ENCODE measurements at regions not wholly inside any gene's neighbourhood (a gene's known extent, or its start where the extent isn't known, plus 50 kb on each side); places are given as distances from the start of the nearest gene placed in this dataset.

DNA sequence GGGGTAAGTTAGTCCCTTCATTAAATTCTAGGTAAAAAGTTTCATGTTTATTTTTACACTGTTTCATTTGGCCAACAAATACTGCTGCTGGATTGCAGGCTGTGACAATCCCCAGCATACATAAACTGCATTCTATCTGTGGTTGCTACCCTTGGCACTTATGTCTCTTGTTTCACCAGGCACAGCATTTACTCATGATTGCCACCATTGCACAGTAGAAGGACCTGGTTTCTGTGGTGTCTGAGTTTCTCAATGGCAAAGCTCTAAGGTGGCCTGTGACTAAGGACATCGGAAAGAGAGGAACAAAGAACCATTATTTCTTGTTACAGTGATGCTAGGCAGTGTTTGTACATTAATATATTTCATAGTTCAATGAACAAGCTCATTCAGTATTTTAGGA, 878.4 kb upstream of the NEGR1 start:
- Histone ChIP-seq H3K9me3 (no peaks in the 10 kb centered on the region), H3K27ac (no peak overlapping the region), H3K4me3 (no peak overlapping the region), H3K4me1 (ENCODE audit: control insufficient read depth in 1 of 2, low read depth in 2 of 2) (no peaks in the 10 kb centered on the region), H3K36me3 (no peaks in the 10 kb centered on the region), H3K27me3 (replicated peaks; ENCODE audit: insufficient read depth) (no peaks in the 10 kb centered on the region)
- ATAC-seq (ENCODE audit: insufficient number of reproducible peaks, low FRiP score, low read depth): no peak
- DNase-seq (ENCODE audit: low spot score): no peak
- TF ChIP-seq CTCF (IDR thresholded peaks at IDR 0.05): no peak

DNA sequence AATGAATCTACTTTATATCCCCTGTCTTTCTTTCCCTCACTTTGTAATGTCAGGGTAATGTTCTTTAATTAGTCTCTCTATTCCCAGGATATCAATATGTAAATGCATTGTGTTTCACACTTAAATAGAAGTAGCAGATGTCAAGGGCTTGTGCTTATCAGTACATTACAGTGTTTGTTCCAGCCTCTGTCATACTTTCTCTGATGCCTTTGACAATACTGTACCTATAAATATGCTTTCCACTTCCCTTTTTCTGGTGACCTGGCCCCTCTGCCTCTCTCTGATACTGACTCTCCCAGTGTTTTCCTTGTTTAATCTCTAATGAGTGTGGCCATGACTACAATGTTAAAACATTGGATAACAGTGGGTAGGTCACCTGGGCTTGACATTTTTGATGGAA, 862.0 kb upstream of the NEGR1 start:
- H3K27me3 ChIP-seq (replicated peaks; ENCODE audit: insufficient read depth): no peaks in the 10 kb centered on the region
- DNase-seq (ENCODE audit: low spot score) (no peak), ATAC-seq (ENCODE audit: insufficient number of reproducible peaks, low FRiP score, low read depth) (no peak)
- no peak overlapping the region for H3K4me3 ChIP-seq
- no peak overlapping the region for H3K27ac ChIP-seq
- H3K36me3 ChIP-seq: no peaks in the 10 kb centered on the region
- no peak for TF ChIP-seq CTCF (IDR thresholded peaks at IDR 0.05)
- no peaks in the 10 kb centered on the region for H3K4me1 ChIP-seq (ENCODE audit: control insufficient read depth in 1 of 2, low read depth in 2 of 2)
- H3K9me3 ChIP-seq: no peaks in the 10 kb centered on the region

DNA sequence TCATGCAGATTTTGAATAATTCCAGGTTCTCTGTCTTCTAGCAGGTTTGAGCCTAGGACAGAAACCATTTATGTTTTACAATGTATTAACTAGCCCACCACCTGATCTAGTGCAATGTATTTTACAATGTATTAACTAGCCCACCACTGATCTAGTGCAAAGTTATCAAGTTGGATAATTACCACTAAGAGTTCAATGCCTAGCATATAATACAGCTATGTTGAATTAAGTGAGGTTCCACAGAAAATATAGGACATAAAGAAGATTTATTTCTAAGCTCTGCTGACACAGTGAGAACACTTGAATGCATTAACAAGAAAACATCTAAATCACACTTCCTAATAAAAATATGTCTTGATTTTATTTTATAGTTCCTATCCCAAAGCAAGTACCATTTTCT, 854.6 kb upstream of the NEGR1 start:
- no peak overlapping the region for H3K27ac ChIP-seq
- no peaks in the 10 kb centered on the region for H3K27me3 ChIP-seq (replicated peaks; ENCODE audit: insufficient read depth)
- ATAC-seq (ENCODE audit: insufficient number of reproducible peaks, low FRiP score, low read depth) (no peak), DNase-seq (ENCODE audit: low spot score) (no peak)
- no peaks in the 10 kb centered on the region for H3K36me3 ChIP-seq
- no peak overlapping the region for H3K4me3 ChIP-seq
- TF ChIP-seq CTCF (IDR thresholded peaks at IDR 0.05): no peak
- H3K9me3 ChIP-seq: no peaks in the 10 kb centered on the region
- no peaks in the 10 kb centered on the region for H3K4me1 ChIP-seq (ENCODE audit: control insufficient read depth in 1 of 2, low read depth in 2 of 2)

DNA sequence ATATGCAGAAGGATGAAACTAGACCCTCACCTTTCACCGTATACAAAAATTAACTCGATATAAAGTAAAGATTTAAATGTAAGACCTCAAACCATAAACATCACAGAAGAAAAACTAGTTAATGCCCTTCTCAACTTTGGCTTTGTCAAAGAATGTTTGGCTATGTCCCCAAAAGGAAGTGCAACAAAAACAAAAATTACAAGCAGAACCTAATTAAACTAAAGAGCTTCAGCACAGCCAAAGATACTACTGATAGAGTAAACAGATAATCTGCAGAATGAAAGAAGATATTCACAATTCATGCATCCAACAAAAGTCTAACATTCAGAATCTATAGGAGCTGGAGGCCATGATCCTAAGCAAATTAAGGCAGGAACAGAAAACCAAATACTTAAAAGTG, 824.6 kb upstream of the NEGR1 start:
- ATAC-seq (ENCODE audit: insufficient number of reproducible peaks, low FRiP score, low read depth) (no peak), DNase-seq (ENCODE audit: low spot score) (no peak)
- no peak for TF ChIP-seq CTCF (IDR thresholded peaks at IDR 0.05)
- Histone ChIP-seq H3K36me3 (no peaks in the 10 kb centered on the region), H3K27ac (no peak overlapping the region), H3K27me3 (replicated peaks; ENCODE audit: insufficient read depth) (no peaks in the 10 kb centered on the region), H3K9me3 (no peaks in the 10 kb centered on the region), H3K4me1 (ENCODE audit: control insufficient read depth in 1 of 2, low read depth in 2 of 2) (no peaks in the 10 kb centered on the region), H3K4me3 (no peak overlapping the region)

DNA sequence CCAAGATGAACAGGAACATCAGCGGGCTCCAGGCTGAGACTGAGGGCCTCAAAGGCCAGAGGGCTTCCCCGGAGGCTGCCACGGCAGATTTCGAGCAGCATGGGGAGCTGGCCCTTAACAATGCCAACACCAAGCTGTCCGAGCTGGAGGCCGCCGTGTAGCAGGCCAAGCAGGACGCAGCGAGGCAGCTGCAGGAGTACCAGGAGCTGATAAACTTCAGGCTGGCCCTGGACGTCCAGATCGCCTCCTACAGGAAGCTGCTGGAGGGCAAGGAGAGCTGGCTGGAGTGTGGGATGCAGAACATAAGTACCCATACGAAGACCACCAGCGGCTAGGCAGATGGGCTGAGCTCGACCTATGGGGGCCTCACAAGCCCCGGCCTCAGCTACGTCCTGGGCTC, 823.4 kb upstream of the NEGR1 start:
- TF ChIP-seq CTCF (IDR thresholded peaks at IDR 0.05): no peak
- Histone ChIP-seq H3K27me3 (replicated peaks; ENCODE audit: insufficient read depth) (no peaks in the 10 kb centered on the region), H3K9me3 (no peaks in the 10 kb centered on the region), H3K36me3 (no peaks in the 10 kb centered on the region), H3K4me1 (ENCODE audit: control insufficient read depth in 1 of 2, low read depth in 2 of 2) (no peaks in the 10 kb centered on the region), H3K27ac (no peak overlapping the region), H3K4me3 (no peak overlapping the region)
- DNase-seq (ENCODE audit: low spot score) (no peak), ATAC-seq (ENCODE audit: insufficient number of reproducible peaks, low FRiP score, low read depth) (no peak)

Measured in thoracic aorta (tissue), 2 donors.